DMS 273 treated with DMSO at 0.1 percent for 48 hours (cell line): ENCODE measurements at regions not wholly inside any gene's neighbourhood (a gene's known extent, or its start where the extent isn't known, plus 50 kb on each side); places are given as distances from the start of the nearest gene placed in this dataset.

ENCODE experiments used
- DNase-seq: peaks from one replicate; lab custom pipeline; 2025; lab: John Stamatoyannopoulos, UW

GRCh38 chr13:22428188-22428828, 752.5 kb upstream of the SGCG start:
- DNase-seq, result no peak

DNA sequence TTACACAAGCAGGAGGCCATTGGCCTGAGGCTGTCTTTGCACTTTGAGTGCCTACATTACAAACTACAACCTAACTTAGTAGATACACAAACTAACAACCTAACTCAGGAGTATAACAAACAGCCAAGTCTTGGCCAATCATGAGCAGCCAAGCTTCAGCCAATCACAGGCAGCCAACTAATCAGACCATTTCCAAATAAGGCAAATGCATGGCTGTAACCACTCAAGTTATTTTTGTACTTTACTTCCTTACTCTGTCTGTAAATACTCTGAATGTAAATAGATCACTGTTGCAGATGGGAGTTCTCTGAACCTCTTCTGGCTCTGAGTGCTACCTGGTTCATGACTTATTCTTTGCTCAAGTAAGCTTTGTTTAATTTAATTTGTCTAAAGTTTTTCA, 748.1 kb upstream of the SGCG start:
- no peak for DNase-seq

GRCh38 chr13:22447132-22447886, 733.5 kb upstream of the SGCG start:
- no peak for DNase-seq

DNA sequence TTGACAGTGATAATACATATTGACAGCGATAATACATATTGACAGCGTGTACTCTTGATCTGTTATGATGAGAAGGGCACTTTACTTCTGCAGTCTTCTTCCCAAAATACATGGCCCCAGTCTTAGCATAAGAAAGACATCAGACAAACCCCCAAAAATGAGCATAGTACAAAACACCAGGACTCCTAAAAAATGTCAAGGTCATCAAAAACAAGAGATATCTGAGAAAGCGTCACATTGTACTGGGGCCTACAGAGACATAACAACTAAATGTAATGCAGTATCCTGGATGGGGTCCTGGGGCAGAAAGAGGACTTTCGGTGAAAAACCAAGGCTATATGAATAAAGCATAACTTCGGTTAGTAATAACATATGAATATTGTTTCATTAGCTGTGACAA, 731.5 kb upstream of the SGCG start:
- no peak for DNase-seq

DNA sequence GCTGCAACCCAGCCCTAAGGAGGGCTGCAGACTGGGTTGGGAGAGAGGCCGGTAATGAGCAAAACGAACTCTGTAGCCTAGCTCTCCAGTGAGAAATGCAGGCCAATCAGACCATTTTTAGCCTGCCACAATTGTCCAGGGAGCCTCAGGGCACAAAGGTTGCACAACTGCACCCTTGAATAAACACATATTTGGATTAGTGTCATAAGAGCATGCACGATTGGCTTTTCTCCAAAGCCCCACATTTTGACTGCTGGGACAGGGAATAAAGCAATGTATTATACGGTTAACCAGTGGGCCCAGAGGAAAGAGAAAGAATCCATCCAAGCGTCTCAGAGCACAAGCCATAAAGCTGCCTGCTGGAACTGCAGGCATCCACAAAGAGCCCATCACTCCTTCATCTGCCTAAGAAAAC, 729.4 kb upstream of the SGCG start:
- DNase-seq, result no peak

GRCh38 chr13:22454586-22454985, 726.2 kb upstream of the SGCG start:
- no peak for DNase-seq

DNA sequence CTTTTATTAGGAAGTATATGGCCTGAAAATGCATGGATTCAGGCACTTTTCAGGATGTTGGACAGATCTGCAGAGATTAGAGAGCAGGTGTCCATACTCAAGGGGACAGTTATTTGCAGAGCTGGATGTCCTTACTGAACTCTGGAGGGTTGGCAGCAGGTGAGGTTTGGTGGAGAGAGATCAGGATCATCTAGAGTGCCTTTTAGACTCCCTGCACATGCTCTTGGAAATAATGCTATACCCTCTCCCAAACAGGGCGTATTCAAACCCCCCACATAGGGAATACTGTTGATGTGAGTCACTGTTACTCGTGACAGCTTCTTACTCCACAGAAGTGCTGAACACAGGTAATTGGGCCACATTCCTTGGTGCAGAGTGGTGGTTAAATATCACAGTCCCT, 725.7 kb upstream of the SGCG start:
- DNase-seq, result no peak

- DNase-seq, result no peak
Measured at GRCh38 chr13:22461854-22462490, 718.8 kb upstream of the SGCG start.

GRCh38 chr13:22463089-22463488, 717.7 kb upstream of the SGCG start:
- DNase-seq, result no peak

DNA sequence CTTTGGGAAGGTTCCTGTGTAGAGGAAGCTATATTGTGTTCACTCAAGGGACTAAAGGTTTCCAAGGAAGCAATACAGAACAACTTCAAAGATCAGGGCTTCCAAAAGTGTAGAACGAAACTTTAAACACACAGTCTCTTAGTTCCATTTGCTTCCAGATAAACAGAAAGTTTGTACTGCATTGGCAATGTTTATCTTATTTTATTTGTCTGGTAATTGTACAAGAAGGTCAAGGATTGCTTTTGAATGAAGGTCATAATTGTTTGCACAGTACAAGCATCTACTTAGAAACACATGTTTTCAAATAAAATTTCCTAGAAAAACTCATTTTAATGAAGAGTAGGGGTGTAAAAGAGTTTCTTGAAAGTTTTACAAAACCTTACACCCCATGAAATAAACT, 712.7 kb upstream of the SGCG start:
- no peak for DNase-seq

GRCh38 chr13:22468824-22469223, 712.0 kb upstream of the SGCG start:
- no peak for DNase-seq

- DNase-seq, result no peak
Measured at GRCh38 chr13:22469452-22469851, 711.3 kb upstream of the SGCG start.

DNA sequence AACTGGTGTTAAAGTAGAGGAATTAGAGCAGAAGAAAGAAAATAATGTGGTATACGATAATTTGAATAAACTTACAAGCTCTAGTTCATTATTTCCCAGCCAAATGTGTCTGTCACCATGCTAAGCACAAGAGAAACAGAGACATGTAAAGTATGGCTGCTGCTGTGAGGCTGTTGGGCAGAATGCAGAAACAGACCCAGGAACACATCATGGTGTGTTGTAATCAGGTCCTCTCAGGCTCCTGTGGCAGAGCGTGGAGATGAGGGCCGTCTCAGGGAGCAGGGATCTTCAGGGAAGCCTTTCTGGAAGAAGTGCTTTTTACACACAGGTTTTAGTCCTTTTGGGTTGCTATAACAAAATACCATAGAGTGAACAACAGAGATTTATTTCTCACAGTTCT, 710.7 kb upstream of the SGCG start:
- no peak for DNase-seq

GRCh38 chr13:22482496-22483000, 698.2 kb upstream of the SGCG start:
- no peak for DNase-seq

DNA sequence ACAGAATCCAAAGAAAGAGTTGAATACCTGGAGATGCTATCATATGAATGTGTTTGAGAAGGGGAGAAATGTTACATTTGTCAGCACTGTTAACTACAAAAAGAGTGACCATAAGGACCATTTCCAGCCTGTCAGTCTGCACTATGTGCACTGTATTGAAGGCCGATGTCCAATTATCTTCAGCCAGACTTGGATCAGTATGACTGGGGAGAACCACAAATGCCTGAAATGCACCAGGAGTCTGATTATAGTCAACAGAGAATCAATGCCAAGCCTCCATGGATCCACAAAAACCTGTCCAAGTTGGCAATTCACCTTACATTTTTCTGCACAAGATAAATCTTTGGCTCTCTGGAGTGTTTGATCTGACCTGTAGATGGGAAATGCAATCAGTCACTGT, 697.5 kb upstream of the SGCG start:
- no peak for DNase-seq

- DNase-seq, result no peak
Measured at GRCh38 chr13:22486490-22486889, 694.3 kb upstream of the SGCG start.

DNA sequence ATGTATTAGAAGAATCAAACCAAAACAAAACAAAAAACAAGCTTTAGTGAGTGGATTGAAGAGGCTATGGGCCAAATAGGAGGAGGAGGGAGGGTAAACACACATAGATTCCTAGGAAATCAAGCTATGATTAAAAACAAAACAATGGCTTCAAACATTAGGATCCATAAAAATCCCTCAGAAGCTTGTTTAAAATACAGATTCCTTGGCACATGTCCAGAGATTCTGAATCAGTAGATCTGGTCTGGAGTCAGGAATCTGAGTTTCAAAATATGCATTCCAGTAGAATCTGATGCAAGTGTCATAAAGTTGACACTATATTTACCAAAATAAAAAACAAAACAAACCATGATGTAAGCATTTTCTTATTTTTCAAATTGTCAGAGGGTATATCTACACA, 692.8 kb upstream of the SGCG start:
- DNase-seq, result no peak

GRCh38 chr13:22489771-22490170, 691.0 kb upstream of the SGCG start:
- DNase-seq, result no peak

DNA sequence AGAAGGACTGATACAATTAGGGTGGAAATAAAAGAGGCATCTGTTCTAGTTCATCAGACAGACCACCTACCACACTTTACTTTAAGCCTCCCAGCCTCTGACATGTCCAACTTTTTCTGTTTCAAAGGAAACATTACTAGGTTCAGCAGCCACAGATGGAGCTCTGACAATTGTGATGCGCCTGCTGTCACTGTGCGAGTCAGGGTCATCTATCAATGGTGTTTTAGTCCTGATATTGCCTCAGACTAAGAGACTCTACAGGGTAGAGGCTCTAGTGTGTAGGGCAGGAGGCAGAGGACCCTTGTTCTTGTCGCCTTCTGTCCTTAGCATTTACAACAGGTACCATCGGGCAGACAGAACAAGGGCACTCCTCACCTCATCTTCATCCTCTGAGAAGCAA, 685.0 kb upstream of the SGCG start:
- DNase-seq, result no peak

- DNase-seq, result no peak
Measured at GRCh38 chr13:22496803-22497508, 683.8 kb upstream of the SGCG start.

DNA sequence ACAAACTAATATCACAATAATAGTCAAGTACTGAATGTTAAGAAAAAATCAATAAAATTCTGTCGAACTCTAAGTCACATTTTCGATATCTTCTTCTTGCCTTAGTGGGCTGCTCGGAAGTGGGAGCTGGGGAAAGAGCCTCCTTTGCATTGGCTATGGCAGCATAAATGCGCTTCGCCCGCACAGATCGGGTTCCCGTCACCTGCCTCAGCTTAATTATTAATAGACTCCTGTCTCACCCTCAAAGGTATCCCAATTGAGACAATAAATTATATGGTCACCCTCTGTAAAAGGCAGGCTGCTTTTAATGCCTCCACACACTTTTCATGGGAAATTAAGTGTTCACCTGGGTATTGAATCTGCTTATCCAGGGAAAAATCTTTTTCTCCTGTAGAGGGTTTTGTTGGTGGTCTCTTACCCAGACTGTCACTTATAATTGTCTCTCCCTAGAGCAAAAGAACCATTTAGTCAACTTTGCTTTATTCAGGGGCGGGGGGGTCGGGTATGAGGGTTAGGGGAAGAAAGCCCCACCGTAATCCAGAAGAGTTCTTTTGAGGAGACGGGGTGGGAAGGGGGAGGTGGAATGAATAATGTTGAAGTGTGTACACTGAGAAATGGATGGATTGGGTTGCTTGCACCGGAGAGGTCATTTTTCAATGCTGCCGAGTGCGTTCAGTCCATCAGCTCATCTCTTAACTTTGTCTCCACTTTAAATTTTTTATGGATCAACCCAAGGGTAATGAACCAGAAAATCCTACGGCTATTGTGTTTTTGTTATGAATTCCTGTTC, 682.6 kb upstream of the SGCG start:
- DNase-seq, result no peak

DNA sequence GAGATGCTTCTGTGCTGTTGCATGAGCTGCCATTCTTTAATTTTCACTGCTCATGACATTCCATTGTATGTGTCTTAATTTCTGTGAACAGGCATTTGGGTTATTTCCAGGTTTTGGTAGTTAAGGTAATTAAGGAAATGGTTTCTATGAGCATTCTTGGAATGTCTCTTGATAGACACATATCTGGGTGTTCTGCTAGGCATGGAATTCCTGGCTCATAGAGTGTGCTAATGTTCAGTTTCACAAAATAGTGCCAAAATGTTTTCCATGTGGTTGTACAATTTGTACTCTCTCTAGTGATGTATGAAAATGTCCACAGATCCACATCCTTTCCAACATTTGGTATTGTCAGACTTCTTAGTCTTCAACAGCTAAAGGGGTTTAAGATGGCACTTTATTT, 680.9 kb upstream of the SGCG start:
- no peak for DNase-seq
